DMS153 (cell line): ENCODE measurements at regions not wholly inside any gene's neighbourhood (a gene's known extent, or its start where the extent isn't known, plus 50 kb on each side); places are given as distances from the start of the nearest gene placed in this dataset.

ENCODE experiments used
- DNase-seq: peaks from one replicate; lab custom pipeline; 2025; lab: John Stamatoyannopoulos, UW

DNA sequence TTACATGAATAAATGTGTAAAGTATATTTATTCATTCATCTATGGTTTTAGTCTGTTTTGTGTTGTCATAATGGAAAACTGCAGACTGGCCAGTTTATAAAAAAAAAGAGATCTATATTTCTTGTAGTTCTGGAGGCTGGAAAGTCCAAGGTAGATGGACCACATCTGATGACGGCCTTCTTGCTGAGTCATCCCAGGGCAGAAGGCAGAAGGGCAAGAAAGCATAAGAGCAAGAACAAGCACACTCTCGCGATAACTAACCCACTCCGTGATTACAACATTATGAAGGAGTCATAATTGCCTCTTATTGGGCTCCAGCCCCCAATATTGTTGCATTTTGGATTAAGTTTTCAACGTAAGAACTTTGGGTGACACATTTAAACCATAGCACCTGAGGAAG lies 180.4 kb upstream of the DAB2 start:
- no peak for DNase-seq

DNA sequence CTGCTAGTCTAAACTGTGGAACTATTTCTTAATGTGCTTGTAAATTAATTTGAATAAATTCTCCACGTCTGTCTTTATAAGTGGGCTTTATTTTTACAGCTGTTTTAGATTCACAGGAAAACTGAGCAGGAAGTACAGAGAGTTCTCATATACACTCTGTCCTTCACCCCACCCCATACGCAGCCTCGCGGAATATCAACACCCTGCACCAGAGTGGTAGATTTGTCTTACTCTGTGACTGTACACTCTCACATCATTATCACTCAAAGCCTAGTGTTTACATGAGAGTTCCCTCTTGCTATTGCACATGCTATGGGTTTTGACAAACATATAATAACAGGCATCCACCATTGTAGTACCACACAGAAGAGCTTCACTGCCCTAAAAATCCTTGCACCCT lies 179.7 kb upstream of the DAB2 start:
- no peak for DNase-seq

DNA sequence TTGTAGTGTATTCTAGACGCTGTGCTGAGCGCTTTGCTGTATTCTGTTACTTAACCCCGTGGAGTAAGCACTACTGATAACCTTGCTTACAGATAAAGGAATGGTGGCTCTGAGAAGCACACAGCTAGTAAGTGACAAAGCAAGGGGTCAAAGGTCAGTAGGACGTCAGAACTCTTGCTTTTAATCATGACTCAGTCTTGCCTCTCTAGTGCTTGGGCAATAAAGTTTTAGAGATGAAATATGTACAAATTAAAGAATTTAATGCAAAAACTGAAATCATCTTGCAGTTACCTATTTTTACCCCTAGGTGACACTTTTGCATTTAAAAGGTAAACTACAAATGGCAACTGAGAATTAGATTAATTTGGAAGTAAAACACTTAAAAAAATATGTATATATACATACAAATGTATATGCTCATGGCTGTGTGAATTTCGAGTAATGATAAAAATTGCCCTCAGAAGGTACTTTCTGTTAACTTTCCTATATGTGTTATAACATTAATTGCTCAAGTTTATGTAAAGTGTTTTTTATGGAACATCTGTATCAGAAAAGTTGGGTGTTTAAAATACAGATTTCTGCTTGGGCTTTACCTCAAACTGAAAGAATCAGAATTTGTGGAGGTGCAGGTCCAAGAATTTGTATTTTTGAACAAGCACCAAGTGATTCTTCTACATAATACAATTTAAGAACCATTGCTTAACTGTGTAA lies 175.1 kb upstream of the DAB2 start:
- DNase-seq = no peak

DNA sequence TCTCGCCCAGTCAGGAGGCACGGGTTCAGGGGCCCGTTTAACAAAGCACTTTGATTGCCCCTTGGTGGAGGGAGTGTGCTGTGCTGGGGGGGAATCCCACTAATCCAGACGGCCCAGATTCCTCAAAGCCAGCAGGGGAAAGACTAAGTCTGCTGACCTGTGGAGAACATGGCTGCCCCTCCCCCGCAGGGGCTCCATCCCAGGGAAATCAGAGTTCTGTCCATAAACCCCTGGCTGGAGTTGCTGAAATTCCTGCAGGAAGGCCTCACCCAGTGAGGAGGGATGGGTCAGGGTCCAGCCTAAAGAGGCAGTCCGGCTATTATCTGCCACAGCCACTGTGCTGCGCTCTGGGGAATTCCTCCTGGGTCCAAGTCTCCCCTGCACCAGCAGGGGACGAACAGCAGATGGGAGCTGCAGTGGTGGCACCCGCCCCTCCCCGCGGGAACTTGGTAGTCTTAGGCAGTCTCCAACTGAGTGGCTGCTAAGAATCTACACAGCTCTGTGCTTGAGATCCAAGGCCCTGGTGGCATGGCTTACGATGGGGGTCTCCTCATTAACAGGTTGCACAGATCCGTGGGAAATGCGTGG lies 174.0 kb upstream of the DAB2 start:
- DNase-seq = no peak

DNA sequence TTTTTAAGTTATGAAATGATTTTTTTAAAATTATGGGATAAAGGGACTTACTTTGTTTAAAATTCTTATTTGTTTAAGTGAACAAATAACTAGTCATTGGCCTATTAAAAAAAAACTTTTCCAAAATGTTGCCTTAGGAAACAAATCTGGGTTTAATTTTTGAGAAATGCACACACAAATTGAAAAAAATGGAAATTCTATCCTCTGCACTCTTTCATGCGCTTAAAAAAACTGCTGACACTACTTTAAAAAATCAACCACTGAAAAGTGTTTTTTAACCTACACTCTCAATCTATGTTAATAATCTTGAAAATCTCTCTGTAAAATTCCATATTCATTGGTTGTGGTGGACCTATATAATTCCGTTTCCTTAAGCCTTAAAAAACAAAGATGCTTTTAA lies 163.4 kb upstream of the DAB2 start:
- DNase-seq = no peak

DNA sequence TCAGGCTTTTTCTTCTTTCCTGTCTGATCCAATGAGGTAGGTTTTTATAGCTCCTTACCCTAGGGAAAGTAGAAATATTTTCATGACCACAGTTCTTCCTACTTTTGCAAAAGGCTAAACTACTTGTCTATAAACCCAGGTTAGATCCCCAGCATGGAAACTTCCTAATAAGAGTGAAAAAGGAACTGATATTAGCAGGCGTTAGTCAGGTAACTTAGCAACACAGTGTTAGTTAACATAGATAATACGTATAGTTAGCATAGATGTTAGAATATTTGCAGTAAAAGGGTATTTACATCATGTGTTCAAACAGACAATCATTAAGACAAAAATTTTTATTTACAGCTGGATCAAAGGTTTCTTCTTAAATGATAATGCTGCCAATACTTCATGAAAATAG lies 162.9 kb upstream of the DAB2 start:
- DNase-seq = no peak

DNA sequence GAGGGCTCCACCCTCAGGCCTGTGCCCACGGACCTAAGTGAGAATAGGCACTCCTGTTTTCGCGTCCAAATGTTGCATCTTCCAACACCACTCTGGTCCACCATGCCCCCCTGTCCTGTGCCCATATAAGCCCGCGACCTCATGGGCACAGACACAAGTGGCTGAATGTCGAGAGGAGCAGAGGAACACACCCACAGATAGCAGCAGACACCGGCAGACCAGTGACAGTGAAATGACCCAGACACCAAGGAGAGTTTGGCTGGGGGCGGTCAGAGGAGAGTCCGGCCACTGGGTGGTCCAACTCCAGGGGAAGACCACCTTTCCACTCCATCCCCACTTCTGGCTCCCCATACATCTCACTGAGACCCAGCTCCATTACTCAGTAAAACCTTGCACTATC lies 161.4 kb upstream of the DAB2 start:
- DNase-seq = no peak

DNA sequence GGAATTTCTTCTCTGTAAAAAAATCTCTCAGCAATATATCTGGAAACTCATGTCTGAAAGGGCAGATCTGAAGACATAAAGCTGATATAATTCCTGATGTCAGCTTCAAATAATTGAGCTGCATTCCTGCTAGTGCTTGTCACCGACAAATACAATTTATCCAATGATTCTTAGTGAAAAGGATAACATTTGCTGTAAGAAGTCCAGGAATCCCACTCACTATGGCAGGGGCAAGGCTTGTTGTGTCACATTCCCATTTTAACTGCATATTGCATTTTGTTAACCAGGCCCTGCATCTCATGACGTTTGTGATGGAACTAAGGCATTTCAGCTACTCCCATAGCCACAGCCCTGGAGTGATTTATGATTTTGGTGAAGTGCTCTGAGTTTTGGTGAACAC lies 160.1 kb upstream of the DAB2 start:
- DNase-seq = no peak

DNA sequence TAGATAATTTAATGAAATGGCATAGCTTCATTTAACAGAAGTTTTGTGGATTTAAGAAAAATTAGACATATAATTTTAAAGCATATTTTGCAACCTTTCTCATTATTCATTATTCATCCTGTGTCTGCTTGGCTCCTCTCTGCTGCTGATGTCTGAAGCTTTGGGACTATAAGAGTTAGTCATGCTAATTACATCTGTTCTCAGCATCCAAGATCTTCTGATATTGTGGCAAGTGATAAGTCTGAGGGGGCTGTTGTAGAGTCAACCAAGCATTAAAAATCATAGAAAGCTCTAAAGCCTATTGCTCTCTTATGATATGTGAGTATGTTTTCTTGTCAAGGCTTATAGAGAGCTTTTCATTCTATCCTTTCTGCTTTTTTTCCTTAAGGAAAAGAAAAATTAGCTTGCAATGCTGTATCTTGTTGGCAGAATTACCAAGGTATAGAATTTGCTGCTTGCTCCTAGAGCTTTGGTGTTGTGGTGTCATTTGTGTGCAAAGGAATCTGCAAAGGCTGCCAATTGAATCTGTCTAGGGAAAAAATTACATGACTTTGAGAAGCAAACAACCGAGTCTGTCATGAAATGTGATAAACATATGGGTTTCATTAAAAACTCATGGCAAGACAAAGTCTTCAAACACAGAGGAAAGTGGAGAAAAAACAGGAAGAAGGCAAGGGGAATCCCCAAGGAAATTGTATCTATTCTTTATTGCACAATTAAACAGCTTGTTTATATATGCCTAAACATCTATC lies 156.1 kb upstream of the DAB2 start:
- no peak for DNase-seq

DNA sequence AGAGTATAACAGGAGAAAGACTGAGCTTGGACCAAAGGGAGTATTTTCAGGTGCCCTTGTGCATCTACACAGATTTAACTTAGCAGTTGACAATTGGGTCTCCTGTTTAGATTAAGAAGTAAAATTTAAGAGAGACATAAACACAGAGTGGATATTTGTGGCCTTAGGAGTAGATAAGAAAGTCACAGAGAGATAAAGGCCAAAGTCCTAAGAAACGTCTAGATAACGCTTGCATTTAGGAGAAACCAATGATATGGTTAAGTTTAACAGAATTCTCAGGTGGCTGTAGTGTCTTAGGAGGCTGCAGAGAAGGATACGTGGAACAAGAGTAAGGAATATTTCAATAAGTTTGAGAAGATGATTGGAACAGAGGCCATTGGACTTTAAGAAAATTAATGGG lies 155.0 kb upstream of the DAB2 start:
- no peak for DNase-seq

DNA sequence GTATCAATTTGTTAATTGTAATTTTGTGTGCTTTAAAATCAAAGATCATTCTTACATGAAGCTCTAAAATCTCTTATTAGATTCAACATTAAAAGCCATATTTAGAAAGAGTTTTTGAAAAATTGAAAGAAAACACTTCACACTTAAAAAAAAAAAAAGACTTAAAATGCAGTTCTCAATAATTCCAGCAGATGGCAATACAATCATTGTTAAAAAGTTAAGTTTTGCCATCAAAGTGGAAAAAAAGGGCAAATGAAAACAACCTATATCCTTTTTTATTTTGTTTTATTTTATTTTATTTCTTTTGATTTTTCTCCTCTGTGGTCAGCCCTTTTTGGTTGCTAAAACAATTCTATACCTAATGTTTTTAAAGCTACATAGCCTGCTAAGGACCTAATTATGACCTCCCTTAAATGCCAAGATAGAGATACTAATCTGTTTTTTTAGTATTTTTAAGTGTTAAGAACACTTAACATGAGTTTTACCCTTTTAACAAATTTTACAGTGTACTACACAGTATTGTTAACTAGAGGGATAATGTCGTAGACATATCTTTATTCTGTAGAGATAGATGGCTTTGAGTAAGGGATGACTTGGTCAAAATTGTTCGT lies 154.2 kb upstream of the DAB2 start:
- no peak for DNase-seq

DNA sequence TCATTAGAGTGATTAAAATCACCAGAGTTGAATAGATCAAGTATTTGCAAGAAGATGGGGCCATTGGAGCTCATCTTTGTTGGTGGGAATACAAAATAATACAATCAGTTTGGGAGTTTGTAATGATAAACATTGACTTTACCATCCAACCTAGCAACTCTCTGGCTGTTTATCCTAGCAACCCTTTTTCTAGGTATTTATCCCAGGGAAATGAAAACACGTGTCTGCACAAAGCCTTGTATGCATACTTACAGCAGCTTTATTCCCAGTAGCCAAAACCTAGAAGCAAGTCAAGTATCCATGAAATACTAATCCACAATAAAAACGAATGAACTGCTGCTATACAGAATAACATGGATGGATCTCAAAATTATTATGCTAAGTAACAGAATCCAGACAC lies 152.7 kb upstream of the DAB2 start:
- no peak for DNase-seq

DNA sequence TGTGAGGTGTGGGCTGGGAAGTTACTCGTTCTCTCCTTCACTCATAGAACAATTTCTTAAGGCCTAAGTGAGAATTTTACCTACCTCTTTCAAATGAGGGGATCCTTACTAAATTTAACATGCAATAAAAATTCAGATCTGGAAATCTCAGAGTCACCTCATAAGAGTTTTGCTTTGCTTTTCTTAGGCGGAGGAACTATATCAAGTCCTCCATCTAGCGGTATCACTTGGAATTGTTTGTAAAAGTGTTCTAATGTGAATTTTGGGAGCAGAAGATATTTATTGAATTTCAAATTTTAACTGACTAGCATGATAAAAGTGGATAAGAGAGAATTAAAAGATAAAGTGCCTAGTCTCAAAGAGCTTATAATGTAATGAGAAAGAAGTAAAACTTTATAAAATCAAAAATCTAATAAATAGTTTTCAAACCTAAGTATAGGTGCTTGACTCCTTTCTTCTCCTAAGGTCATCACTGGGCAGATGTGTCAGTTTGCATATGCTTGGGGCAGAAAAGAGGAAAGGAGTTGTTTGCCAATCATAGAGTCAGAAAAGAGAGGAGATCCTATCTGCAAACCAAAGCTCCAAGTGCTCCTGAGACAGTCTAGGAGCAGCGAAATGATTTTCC lies 145.7 kb upstream of the DAB2 start:
- peak; percentile 10 for DNase-seq

DNA sequence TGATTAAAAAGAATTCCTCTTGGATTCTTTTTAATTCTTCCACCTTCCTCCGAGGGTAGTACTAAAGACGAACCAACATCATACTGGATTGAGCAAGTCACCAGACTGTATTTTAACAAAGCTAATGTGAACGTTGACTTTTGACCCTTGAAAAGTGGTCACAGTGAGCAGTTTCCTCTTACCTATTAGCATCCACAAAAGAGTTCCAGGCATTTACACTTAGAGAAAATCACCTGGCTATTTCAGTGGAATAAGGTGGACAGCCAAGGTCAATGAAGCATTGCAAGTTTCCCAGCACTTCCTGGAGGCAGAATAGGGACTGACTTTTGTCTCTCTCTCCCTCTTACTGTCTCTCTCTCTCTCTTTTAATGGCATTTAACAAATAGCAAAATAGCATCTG lies 145.1 kb upstream of the DAB2 start:
- no peak for DNase-seq

DNA sequence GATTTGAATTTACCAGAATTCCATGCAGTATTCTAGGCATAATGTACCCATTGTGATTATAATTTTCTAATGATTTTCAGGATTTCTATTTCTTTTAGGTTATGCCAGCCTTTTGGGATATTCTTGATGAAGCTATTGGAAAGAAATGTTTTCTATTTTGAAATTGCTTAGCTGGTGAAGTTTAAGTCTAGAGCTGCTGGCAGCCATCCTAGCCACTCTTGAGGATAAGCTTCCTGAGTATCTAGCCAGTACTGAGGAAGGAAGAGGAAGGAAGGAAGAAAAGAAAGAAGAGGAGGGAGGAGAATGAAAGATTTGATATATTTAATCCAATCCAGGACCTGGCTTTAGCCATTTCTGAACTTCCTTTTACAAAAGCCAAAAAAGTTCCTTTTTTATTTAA lies 142.1 kb upstream of the DAB2 start:
- DNase-seq = no peak

DNA sequence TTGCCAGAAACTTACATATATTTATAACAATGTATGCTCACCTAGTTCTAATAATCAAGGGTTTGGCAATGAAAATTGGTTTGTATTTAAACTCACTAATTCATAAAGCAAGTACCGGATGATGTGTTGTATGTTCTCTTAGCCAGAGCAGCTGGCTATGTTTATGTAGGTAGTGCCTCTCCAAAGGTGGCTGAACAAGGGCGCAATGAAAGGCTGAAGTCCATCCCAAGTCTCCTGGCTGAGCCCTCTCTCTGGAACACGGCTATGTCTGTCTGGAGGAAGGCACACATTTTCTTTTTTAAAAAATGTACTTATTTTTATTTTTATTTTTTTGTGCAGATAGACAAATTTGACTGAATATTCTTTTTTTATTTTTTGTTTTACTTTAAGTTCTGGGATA lies 141.2 kb upstream of the DAB2 start:
- no peak for DNase-seq

DNA sequence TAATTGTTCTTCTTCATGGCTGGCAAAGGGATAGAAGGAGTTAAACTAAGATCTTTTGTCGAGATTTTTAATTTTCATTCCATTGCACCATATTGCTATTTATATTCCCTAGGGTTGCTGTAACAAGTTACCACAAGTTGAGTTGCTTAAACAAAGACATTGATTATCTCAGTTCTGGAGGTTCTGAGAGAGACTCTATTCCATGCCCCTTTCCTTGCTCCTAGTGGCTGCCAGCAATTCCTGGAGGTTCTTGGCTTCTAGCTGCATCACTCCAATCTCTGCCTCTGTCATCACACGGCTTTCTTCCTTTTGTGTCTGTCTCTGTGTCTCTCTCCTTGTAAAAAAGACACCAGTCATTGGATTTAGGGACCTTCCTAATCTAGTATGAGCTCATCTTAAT lies 136.6 kb upstream of the DAB2 start:
- no peak for DNase-seq

DNA sequence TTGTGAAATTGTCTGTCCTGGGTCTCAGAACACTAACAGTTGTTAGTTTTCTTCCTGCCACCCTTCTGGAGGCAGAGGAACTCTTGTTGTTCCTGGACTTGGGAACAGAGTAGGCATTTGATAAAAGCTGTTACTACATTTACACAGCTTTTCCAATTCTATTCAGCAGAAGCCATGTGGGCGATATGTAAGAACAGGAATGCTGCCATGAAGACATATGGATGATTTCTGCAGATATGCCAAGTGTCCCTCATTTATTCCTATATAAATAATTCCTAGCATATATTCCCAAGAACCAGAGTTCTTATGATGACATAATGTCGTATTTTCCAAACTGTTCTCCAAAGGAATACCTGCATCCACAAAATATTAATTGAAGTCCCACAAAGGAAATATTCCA lies 135.9 kb upstream of the DAB2 start:
- DNase-seq = no peak

DNA sequence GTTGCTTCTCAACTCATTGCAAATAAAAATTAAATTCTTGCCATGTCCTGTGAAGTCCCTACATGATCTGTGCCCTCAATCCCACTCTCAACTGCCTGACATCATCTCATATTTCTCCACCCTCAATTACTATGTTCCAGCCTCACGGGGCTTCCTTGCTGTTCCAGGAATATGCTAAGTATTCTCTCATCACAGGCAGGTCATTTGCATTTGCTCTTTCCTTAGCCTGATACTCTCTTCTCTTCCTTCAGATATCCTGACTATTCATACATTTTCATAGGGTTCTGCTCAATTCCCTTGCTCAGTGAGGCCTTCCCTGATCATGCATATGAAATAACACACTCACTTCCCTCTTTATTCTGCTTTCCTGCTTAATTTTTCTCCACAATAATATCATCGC lies 135.1 kb upstream of the DAB2 start:
- DNase-seq = no peak

DNA sequence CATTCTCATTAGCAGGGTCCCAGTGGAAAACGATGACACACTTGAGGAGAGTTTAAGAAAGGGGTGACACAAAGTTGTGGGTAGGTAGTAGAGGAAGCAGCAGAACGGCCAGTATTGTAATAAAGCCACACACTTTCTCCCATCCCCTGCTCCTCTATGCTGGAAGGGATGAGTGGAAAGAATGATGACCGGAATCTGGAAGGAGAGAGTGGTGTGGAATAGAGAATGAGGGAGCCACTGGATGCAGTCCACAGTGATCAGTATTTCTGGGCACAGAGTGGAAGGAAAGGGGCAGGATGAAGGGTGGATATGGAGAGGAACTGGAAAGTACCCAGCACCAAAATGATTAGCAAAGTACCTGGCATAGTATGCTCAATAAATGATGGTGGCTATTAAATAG lies 133.8 kb upstream of the DAB2 start:
- no peak for DNase-seq

DNA sequence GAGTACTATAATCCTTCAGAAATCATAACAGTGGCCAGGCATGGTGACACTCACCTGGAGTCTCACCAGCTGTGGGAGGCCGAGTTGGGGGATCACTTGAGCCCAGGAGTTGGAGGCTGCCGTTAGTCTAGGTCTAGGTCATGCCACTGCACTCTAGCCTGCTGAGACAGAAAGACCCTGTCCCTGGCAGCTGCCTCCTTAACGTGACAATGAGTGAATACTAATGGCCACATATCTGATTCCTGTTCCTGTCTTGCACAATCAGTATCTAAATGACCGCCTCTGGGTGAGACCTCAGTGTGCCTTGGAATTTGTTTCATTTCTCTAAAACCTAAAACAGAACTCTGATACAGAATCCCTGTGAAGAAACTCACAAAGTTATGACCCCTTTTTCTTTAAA lies 131.0 kb upstream of the DAB2 start:
- no peak for DNase-seq

DNA sequence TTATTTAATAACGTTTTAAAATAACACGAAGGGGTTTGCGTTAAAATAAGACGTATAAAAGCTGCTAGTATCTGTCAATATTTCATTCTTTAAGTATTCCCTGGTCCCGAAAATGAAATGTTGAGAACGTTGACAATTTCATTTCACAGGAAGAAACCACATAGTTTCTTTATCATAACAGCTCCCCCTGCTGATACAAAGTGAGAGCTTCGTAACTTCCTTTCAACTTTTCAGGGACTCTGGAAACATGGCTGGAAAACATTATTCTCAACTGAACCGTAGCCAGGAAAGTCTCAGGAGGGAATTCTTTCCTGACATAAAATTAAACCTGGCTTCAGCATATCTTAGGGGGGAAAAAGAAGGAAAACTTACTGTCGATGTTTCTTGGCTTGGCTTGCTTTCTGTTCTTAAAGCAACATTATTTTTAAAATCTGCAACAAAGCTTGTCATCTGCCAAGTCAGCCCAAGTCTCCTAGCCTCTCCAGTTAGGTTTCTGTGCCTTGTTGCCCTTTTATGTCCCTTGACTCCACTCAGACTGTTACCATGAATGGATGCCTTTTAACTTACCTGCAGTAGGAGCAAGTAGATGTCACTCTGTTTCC lies 122.9 kb upstream of the DAB2 start:
- peak; percentile 25 for DNase-seq
